GM18861 (cell line): ENCODE measurements at regions not wholly inside any gene's neighbourhood (a gene's known extent, or its start where the extent isn't known, plus 50 kb on each side); places are given as distances from the start of the nearest gene placed in this dataset.
"Not testable (repeated sequence)": the region's sequence is repeated elsewhere in the genome, so short reads cannot be mapped to it uniquely, and the experiment has no call there.

Source experiments
- ATAC-seq: cut with Tn5 transposase; IDR thresholded peaks from one replicate; pipeline ENCODE4 v1.9.1; 2021; ENCODE audit not compliant: unreplicated experiment

DNA sequence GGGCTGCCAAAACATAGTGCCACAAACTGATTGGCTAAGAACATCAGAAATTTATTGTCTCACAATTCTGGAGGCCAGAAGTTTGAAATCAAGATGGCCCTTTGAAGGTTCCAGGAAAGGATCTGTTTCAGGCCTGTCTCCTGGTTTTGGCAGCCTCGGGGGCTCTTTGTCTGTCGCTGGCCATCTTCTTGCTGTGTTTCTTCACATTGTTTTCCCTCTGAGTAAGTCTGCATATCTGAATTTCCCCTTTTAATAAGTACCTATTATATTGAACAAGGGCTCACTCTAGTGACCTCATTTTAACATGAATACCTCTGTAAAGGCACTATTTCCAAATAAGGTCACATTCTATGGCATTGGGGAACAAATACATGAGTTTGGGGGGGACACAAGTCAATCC is 467.1 kb upstream of the MGAT4C start:
- ATAC-seq, result no peak

DNA sequence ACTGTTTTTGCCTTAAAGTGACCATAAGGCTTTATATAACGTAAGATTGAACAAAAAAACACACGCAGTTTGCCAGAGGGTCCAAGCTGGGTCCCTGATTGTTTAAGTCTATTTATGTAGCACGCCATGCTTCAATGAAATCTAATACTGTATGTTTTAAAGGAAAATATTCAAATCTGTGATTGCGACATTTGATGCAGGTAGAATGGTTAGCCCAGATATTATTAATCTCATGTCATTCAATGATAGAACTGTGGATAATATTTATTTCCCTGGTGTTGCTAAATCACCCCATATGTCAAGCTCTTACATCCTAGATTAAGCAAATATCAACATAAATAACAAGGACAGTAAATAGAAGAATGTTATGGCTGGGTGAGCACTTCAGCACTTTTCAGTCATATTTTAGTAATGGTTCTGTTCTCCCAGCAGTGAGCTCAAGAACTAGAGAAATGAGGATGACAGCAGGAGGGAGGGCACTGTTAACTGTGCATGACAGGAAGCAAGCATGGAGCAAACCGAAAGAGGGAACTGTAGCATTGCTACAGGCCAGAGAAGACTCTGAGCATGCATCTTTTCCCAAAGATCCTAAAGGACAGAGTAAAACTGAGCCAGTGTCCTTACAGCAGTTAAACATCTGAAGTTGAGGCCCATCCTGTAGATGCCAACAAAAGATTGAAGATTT is 465.7 kb upstream of the MGAT4C start:
- no peak for ATAC-seq

- no peak for ATAC-seq
Observed at GRCh38 chr12:86719381-86719780, 463.2 kb upstream of the MGAT4C start.

DNA sequence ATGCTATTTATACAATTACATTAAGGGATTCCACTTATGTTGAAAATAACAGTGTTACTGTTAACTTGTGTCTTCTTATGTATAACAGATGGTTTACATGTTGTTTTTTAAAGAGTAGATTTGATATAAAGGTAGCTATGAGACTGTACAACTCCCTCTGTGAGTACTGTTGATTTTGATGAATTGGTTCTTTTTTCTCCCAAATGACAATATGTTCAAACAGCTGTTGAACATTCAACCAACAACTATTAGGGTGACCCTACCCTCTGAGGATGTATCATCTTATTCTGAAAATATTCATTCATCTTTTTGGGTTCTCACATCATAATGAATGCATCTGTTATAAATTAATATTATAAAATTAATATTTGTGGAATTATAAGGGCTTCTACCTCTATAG is 456.9 kb upstream of the MGAT4C start:
- no peak for ATAC-seq

DNA sequence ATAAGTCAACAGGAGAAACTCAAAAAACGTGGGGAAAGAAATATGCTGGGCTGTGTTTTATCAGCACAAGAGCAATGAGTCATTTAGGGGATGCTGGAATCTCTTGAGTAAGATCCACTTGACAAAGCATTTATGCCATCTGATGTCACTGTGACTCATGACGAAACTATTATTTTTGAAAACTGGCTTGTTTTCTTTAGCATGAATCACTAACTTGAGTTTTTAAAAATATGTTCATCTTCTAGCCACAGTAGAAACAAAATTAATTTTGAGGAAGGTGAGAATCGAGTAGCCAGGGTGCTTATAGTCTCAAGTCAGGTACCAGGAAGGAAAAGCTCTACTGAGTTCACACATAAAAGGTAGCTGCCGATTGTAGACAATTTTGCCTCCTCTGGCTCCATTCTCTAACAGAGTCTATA is 456.2 kb upstream of the MGAT4C start:
- ATAC-seq, result no peak

DNA sequence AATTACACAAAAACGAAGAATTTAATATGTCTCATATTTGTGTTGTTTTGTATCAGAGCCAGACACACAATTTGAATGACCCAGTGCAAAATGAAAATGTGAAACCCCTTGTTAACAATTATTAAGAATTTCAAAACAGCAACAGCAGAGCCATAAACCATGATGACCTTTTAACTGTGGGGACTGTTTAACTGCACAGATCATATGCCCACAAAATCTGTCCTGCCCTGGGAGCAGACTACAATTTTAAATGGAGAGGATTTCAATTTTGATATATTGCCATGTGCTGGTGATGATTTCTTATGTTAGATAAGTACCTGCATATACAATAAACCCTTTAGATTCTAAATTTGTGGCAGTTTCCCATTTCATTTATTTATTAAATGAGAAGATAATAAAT is 455.5 kb upstream of the MGAT4C start:
- no peak for ATAC-seq

- no peak for ATAC-seq
Observed at GRCh38 chr12:86710109-86710508, 453.9 kb upstream of the MGAT4C start.

DNA sequence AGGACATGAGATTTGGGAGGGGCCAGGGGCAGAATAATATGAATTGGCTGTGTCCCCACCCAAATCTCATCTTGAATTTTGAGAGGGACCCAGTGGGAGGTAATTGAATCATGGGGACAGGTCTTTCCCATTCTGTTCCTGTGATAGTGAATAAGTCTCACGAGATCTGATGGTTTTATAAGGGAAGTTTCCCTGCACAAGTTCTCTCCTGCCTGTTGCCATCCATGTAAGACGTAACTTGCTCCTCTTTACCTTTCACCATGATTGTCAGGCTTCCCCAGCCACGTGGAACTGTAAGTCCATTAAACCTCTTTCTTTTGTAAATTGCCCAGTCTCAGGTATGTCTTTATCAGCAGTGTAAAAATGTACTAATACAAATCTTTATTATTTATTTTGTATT is 452.8 kb upstream of the MGAT4C start:
- ATAC-seq, result not testable (repeated sequence)

DNA sequence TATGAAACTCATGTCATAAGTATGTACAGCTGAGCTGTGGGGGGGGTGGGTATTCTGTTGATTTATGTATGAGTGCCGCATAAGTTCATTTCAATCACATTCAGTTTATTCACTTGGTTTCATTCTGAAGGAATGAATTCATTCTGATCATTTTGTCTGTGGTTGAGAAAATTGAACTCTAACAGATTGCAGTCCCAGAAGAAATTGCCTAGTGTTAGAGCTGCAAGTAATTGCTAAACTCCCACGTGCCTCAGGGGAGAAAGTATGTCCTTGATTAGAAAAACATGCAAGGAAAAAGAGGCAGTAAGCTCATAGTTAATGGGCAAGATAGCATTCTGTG is 442.4 kb upstream of the MGAT4C start:
- ATAC-seq, result no peak

DNA sequence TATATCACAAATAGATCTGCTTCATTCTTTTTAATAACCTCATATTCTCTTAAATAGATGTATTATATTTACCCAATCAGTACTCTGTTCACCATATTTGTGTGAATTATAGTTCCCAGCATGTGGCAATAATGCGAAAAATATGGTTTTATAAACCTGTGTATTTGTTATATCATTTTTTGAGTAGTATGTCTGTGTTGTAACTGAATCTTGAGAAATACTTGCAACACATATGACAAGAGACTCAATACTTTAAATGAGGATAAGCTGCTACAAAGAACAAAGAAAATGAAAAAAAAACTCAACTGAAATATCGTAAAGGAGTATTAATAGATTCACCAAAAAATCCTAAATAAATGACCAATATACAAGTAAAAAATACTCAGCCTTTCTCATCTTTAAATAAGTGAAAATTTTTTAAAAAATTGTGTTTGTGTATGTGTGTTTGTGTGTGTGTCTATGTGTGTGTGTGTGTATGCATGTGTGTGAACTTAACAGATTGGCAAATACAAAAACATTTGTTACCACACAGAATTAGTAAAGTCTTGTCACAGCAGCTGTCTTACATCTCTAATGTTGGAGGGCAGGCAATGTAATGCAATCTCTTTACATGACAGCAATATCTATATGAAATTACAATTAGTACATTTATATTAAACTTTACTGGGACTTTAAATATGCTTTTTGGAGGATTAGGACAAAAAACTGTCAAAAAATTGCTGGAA is 441.9 kb upstream of the MGAT4C start:
- no peak for ATAC-seq

- no peak for ATAC-seq
Observed at GRCh38 chr12:86683568-86684304, 427.5 kb upstream of the MGAT4C start.

DNA sequence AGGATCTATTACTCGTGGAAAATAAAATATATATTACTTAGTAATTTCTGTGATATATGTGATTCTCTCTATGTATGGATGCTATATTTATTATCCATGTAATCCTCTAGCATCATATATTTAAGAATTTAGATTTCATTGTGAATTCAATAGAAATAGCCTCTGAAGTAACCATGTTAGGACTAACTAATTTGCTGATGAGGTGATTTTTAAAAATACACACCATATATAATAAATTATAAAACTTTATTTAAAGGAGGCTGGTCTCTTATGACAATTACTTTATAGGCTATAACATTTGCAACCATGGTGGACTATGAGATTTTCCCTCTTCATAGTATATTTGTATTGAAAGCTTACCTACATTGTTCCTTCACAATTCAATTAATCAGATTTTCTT is 424.9 kb upstream of the MGAT4C start:
- ATAC-seq, result no peak

- no peak for ATAC-seq
Observed at GRCh38 chr12:86675197-86675596, 419.0 kb upstream of the MGAT4C start.

DNA sequence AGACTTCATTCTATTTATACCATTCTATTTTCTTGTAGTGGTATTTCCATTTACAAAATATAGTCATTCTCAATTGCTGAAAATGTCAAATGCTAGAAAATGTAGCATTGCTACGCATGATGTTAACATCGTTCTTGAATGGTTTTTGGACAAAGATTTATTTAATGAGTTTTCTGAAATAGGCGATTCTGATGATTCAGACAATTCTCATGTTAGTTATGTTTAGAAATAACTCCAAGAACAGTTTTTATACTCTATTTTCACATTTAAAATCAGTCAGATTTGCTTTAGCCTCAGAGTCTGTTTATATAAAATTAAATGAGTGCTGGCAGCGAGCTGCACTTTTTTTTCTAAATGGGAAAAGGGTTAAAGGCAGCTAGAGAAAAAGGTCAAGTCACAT is 414.8 kb upstream of the MGAT4C start:
- no peak for ATAC-seq

DNA sequence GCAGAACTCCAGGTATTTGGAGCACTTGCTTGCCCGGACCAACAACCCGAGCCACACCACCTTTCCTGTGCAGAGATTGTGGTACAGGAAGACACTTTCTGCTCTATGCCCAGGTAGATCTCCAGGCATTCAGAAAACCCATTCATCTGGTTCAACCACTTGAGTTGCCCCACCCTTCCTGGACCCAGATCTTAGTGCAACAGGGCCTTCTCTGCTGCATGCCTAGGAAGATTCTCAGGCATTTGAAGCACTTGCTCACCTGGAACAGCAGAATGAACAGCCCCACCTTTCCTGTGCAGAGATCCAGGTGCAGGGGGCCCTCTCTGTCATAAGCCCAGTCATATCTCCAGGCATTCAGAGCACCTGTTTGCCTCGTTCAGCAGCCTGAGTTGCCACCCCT is 412.8 kb upstream of the MGAT4C start:
- no peak for ATAC-seq

DNA sequence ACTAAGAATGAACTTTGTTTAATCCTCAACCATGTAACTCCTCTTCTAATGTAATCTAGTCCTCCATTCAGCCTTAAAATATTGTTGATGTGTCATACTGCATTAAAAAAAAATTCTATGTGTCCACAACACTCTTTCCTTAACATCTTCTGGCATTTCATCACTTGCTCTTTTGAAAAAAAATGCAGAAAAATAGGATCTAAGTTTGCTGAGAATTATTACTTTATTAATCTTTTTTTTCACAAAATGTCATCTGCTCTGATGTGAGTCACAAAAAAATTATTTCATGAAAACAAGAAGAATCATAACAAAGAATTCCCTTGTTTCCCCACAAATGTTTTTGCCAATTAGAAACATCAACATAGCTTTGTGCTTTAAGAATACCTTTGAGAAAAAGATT is 410.1 kb upstream of the MGAT4C start:
- ATAC-seq, result no peak

- ATAC-seq, result no peak
Observed at GRCh38 chr12:86663716-86664115, 407.5 kb upstream of the MGAT4C start.

GRCh38 chr12:86663173-86663572 is 407.0 kb upstream of the MGAT4C start:
- no peak for ATAC-seq

GRCh38 chr12:86662464-86662863 is 406.3 kb upstream of the MGAT4C start:
- ATAC-seq, result no peak

- ATAC-seq, result no peak
Observed at GRCh38 chr12:86660488-86661147, 404.4 kb upstream of the MGAT4C start.

DNA sequence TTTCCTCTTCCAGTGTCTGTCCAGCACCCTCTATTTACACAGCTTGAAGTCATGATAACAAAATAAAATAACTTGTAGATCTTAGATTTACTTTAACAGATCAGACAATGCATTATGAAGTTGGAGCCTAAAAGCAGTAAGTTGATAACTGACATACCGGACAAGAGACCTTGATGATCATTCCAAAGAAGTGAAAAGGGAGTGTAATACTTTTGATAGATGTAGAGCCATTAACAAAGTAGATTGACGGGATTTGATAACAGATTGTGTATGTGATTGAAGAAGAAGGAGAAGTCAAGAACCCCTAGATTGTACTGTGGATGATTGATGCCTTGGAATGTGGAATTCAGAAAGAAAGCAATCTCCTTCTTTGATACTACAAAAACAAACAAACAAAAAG is 403.8 kb upstream of the MGAT4C start:
- no peak for ATAC-seq

DNA sequence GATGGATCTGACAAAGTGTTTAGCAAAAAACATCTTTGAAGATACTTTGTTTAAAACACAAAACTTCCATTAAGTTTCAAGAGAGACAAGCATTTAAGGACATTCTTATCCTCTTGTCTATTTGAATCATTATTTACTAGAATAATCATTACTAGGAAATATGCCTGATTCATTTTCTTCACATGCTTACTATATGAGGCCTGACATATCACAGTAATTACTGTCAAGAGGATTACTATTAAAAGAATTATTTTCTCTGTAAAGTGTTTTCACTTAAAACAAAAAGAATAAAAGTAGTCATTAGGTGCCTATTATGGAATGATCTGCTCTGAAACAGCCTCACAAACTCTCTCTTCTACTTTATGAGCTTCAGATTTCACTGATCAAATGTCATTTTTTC is 402.1 kb upstream of the MGAT4C start:
- no peak for ATAC-seq
